ENCODE measurements at regions not wholly inside any gene's neighbourhood (a gene's known extent, or its start where the extent isn't known, plus 50 kb on each side); places are given as distances from the start of the nearest gene placed in this dataset.

DNA sequence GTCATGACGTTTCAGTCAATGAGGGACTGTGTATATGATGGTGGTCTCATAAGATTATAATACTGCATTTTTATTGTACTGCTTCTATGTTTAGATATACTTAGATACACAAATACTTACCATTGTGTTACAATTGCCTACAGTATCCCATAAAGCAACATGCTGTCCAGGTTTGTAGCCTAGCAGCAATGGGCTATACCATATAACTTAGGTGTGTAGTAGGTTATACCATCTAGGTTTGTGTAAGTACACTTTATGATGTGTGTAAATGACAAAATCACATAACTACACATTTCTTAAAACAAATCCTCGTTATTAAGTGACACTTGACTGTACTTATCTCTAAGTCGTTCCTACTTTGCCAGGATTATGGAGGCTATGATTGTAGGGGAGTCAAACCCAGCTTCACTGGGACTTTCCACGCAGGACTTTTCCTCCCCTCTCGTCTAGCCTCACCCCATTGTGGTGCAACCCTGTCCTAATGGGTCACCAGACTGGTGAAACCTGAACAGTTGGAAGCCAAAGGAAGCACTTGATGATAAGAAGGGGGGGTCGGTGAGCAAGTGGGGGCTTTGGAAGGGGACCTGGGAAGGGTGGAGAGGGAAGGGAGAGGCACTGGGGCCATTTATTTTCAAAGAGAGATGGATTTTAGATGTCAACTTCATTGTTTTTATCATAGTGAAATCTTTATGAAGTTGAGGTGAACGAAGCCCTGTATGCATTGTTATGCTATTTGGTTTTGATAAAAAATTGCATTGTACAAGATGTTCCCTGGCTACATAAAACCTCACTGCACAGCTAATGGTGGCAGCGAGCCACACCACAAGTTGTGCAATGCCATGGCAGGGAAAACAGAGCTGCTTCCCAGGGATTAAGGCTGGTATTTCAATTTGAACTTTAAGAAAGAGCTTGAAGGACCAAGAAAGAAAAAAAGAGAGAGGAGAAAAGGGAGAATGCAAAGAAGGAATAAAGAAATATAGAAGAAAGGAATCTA is 129.1 kb downstream of the EHF start:
- ChIA-PET RAD21 (ENCODE audit: low non-redundant PET in 1 of 2, low total read pairs in 2 of 2, uncharacterized antibody in 2 of 2, unreplicated experiment in 2 of 2) (no interaction called here), POLR2A (no interaction called here), CTCF (no interaction called here)
- Histone ChIP-seq H3K36me3 (ENCODE audit: control insufficient read depth in 1 of 2, insufficient read depth in 2 of 2, low read length in 2 of 2) (no peaks in the 10 kb centered on the region), H3K27ac (ENCODE audit: low read depth, low read length) (no peak overlapping the region), H3K4me1 (ENCODE audit: control insufficient read depth in 1 of 2, insufficient read depth in 2 of 2, low read length in 2 of 2) (no peaks in the 10 kb centered on the region), H2AFZ (ENCODE audit: low read depth, low read length, poor library complexity, severe bottlenecking) (no peak overlapping the region), H3K4me2 (ENCODE audit: low read length) (no peak overlapping the region), H3K27me3 (ENCODE audit: insufficient read depth, low read length) (no peaks in the 10 kb centered on the region), H3K9me3 (ENCODE audit: control insufficient read depth in 1 of 2, insufficient read depth in 1 of 2, low read depth in 1 of 2, low read length in 2 of 2) (no peaks in the 10 kb centered on the region), H3K4me3 (replicated peaks in 1 of 2; ENCODE audit: low read depth in 1 of 2, low read length in 2 of 2) (no peak overlapping the region), H4K20me1 (ENCODE audit: insufficient read depth) (no peaks in the 10 kb centered on the region), H3K79me2 (ENCODE audit: insufficient read depth, low read length) (no peaks in the 10 kb centered on the region), H3K9me2 (ENCODE audit: insufficient read depth) (no peaks in the 10 kb centered on the region), H3K9ac (ENCODE audit: low read length) (no peak overlapping the region)
- no TSS peak for BruUV-seq (replicated peaks)
- ATAC-seq: no peak
- intact Hi-C loops (cut with micrococcal nuclease): no loop called here
- DNase-seq (ENCODE audit: low read depth, low spot score): no peak
- TF ChIP-seq JUND (IDR thresholded peaks at IDR 0.05): no peak
- no peak for TF ChIP-seq ATF3 (IDR thresholded peaks at IDR 0.05)
- TF ChIP-seq, protein P1, sequence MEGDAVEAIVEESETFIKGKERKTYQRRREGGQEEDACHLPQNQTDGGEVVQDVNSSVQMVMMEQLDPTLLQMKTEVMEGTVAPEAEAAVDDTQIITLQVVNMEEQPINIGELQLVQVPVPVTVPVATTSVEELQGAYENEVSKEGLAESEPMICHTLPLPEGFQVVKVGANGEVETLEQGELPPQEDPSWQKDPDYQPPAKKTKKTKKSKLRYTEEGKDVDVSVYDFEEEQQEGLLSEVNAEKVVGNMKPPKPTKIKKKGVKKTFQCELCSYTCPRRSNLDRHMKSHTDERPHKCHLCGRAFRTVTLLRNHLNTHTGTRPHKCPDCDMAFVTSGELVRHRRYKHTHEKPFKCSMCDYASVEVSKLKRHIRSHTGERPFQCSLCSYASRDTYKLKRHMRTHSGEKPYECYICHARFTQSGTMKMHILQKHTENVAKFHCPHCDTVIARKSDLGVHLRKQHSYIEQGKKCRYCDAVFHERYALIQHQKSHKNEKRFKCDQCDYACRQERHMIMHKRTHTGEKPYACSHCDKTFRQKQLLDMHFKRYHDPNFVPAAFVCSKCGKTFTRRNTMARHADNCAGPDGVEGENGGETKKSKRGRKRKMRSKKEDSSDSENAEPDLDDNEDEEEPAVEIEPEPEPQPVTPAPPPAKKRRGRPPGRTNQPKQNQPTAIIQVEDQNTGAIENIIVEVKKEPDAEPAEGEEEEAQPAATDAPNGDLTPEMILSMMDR (IDR thresholded peaks at IDR 0.05 in 2 of 3, conservative IDR thresholded peaks at IDR 0.05 in 1 of 3; ENCODE audit: borderline replicate concordance in 1 of 3, insufficient read depth in 1 of 3, low read depth in 2 of 3, low read length in 2 of 3): no peak
- no peak for TF ChIP-seq EZH2 (IDR thresholded peaks at IDR 0.05)

GRCh38 chr11:34748036-34748435 is 127.1 kb downstream of the EHF start:
- H3K36me3 ChIP-seq (ENCODE audit: control insufficient read depth in 1 of 2, insufficient read depth in 2 of 2, low read length in 2 of 2): no peaks in the 10 kb centered on the region
- DNase-seq (ENCODE audit: low read depth, low spot score) (no peak), ATAC-seq (no peak)
- H3K9ac ChIP-seq (ENCODE audit: low read length): no peak overlapping the region
- no peaks in the 10 kb centered on the region for H3K27me3 ChIP-seq (ENCODE audit: insufficient read depth, low read length)
- no peak overlapping the region for H3K4me3 ChIP-seq (replicated peaks in 1 of 2; ENCODE audit: low read depth in 1 of 2, low read length in 2 of 2)
- intact Hi-C loops (cut with micrococcal nuclease): no loop called here
- H4K20me1 ChIP-seq (ENCODE audit: insufficient read depth): no peaks in the 10 kb centered on the region
- no peaks in the 10 kb centered on the region for H3K4me1 ChIP-seq (ENCODE audit: control insufficient read depth in 1 of 2, insufficient read depth in 2 of 2, low read length in 2 of 2)
- CTCF ChIA-PET: no interaction called here
- RAD21 ChIA-PET (ENCODE audit: low non-redundant PET in 1 of 2, low total read pairs in 2 of 2, uncharacterized antibody in 2 of 2, unreplicated experiment in 2 of 2): no interaction called here
- H3K9me3 ChIP-seq (ENCODE audit: control insufficient read depth in 1 of 2, insufficient read depth in 1 of 2, low read depth in 1 of 2, low read length in 2 of 2): no peaks in the 10 kb centered on the region
- no peak overlapping the region for H3K4me2 ChIP-seq (ENCODE audit: low read length)
- no peaks in the 10 kb centered on the region for H3K79me2 ChIP-seq (ENCODE audit: insufficient read depth, low read length)
- H3K27ac ChIP-seq (ENCODE audit: low read depth, low read length): no peak overlapping the region
- H3K9me2 ChIP-seq (ENCODE audit: insufficient read depth): no peaks in the 10 kb centered on the region
- POLR2A ChIA-PET: no interaction called here
- no peak overlapping the region for H2AFZ ChIP-seq (ENCODE audit: low read depth, low read length, poor library complexity, severe bottlenecking)
- BruUV-seq (replicated peaks): no TSS peak
- TF ChIP-seq ELF1 (IDR thresholded peaks at IDR 0.05; ENCODE audit: borderline replicate concordance, low read depth) (no peak), CBX3 (IDR thresholded peaks at IDR 0.05; ENCODE audit: low read depth) (no peak), JUND (IDR thresholded peaks at IDR 0.05) (no peak), EZH2phosphoT487 (IDR thresholded peaks at IDR 0.05; ENCODE audit: borderline replicate concordance) (no peak), ZFX (IDR thresholded peaks at IDR 0.05) (no peak), SRF (IDR thresholded peaks at IDR 0.05; ENCODE audit: low read depth) (no peak)
- TF ChIP-seq, protein P2, sequence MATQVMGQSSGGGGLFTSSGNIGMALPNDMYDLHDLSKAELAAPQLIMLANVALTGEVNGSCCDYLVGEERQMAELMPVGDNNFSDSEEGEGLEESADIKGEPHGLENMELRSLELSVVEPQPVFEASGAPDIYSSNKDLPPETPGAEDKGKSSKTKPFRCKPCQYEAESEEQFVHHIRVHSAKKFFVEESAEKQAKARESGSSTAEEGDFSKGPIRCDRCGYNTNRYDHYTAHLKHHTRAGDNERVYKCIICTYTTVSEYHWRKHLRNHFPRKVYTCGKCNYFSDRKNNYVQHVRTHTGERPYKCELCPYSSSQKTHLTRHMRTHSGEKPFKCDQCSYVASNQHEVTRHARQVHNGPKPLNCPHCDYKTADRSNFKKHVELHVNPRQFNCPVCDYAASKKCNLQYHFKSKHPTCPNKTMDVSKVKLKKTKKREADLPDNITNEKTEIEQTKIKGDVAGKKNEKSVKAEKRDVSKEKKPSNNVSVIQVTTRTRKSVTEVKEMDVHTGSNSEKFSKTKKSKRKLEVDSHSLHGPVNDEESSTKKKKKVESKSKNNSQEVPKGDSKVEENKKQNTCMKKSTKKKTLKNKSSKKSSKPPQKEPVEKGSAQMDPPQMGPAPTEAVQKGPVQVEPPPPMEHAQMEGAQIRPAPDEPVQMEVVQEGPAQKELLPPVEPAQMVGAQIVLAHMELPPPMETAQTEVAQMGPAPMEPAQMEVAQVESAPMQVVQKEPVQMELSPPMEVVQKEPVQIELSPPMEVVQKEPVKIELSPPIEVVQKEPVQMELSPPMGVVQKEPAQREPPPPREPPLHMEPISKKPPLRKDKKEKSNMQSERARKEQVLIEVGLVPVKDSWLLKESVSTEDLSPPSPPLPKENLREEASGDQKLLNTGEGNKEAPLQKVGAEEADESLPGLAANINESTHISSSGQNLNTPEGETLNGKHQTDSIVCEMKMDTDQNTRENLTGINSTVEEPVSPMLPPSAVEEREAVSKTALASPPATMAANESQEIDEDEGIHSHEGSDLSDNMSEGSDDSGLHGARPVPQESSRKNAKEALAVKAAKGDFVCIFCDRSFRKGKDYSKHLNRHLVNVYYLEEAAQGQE (IDR thresholded peaks at IDR 0.05; ENCODE audit: low read depth): no peak
- TF ChIP-seq, protein P1 (IDR thresholded peaks at IDR 0.05 in 2 of 3, conservative IDR thresholded peaks at IDR 0.05 in 1 of 3; ENCODE audit: borderline replicate concordance in 1 of 3, insufficient read depth in 1 of 3, low read depth in 2 of 3, low read length in 2 of 3): no peak
